ENCODE measurements at regions not wholly inside any gene's neighbourhood (a gene's known extent, or its start where the extent isn't known, plus 50 kb on each side); places are given as distances from the start of the nearest gene placed in this dataset.
"Not testable (repeated sequence)": the region's sequence is repeated elsewhere in the genome, so short reads cannot be mapped to it uniquely, and the experiment has no call there.

GRCh38 chr6:84579404-84579803 is 185.0 kb downstream of the TBX18 start:
- DNase-seq, result no peak

- no peak for DNase-seq
Measured at GRCh38 chr6:84576029-84576428, 188.4 kb downstream of the TBX18 start.

- DNase-seq, result no peak
Measured at GRCh38 chr6:84575264-84575663, 189.1 kb downstream of the TBX18 start.

- no peak for DNase-seq
Measured at GRCh38 chr6:84569882-84570281, 194.5 kb downstream of the TBX18 start.

GRCh38 chr6:84568971-84569370 is 195.4 kb downstream of the TBX18 start:
- no peak for DNase-seq

- DNase-seq, result not testable (repeated sequence)
Measured at GRCh38 chr6:84565718-84566117, 198.7 kb downstream of the TBX18 start.

- DNase-seq, result no peak
Measured at GRCh38 chr6:84560436-84561390, 203.7 kb downstream of the TBX18 start.

GRCh38 chr6:84556541-84557335 is 207.7 kb downstream of the TBX18 start:
- no peak for DNase-seq

- DNase-seq, result no peak
Measured at GRCh38 chr6:84554706-84555105, 209.7 kb downstream of the TBX18 start.

- no peak for DNase-seq
Measured at GRCh38 chr6:84554074-84554473, 210.3 kb downstream of the TBX18 start.

GRCh38 chr6:84553527-84553926 is 210.9 kb downstream of the TBX18 start:
- no peak for DNase-seq

GRCh38 chr6:84551797-84552196 is 212.6 kb downstream of the TBX18 start:
- no peak for DNase-seq

- DNase-seq, result no peak
Measured at GRCh38 chr6:84549917-84550316, 214.5 kb downstream of the TBX18 start.

GRCh38 chr6:84547341-84547801 is 217.0 kb downstream of the TBX18 start:
- DNase-seq, result no peak

- no peak for DNase-seq
Measured at GRCh38 chr6:84546427-84546914, 217.9 kb downstream of the TBX18 start.

GRCh38 chr6:84539122-84539856 is 225.1 kb downstream of the TBX18 start:
- no peak for DNase-seq

- DNase-seq, result no peak
Measured at GRCh38 chr6:84536885-84537638, 227.3 kb downstream of the TBX18 start.

- no peak for DNase-seq
Measured at GRCh38 chr6:84528201-84528600, 236.2 kb downstream of the TBX18 start.

- DNase-seq, result no peak
Measured at GRCh38 chr6:84526631-84527030, 237.8 kb downstream of the TBX18 start.

GRCh38 chr6:84525907-84526306 is 238.5 kb downstream of the TBX18 start:
- DNase-seq, result no peak

- no peak for DNase-seq
Measured at GRCh38 chr6:84524636-84525035, 239.8 kb downstream of the TBX18 start.

GRCh38 chr6:84522135-84522549 is 242.3 kb downstream of the TBX18 start:
- DNase-seq, result no peak

Measured in NCI-H2029 (cell line).